PC-9 (cell line): ENCODE measurements at regions not wholly inside any gene's neighbourhood (a gene's known extent, or its start where the extent isn't known, plus 50 kb on each side); places are given as distances from the start of the nearest gene placed in this dataset.

Source experiments
- EZH2 ChIP-seq: fragments of 200-600 bp; sonication (generic); IDR thresholded peaks from 2 replicates; pipeline ENCODE4 v1.8.0; 2017; ENCODE audit warnings: antibody characterized with exemption, low read depth
- TF ChIP-seq, protein P1 (sequence below): fragments of 200-600 bp; sonication (generic); conservative IDR thresholded peaks from 2 replicates; pipeline ENCODE4 v1.6.1; 2017; ENCODE audit warnings: mixed run types, antibody characterized with exemption, mild to moderate bottlenecking, moderate library complexity

DNA sequence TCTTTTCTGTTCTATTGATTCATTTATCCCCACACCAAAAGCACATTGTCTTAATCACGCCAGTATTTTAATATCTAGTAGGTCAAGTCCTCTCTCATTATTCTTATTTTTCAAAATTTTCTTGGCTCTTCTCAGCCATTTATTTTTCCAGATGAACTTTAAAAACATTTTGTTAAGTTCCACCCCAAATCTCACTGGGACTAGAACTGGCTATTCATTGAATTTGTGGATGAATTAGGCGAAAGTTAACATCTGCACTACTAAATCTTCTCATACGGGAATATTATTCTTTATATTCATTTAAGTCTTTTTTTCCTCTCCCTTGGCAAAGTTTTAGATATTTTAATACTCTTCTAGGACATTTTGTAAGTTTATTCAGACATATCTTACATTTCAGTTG lies 295.2 kb upstream of the MGMT start:
- TF ChIP-seq, protein P1, sequence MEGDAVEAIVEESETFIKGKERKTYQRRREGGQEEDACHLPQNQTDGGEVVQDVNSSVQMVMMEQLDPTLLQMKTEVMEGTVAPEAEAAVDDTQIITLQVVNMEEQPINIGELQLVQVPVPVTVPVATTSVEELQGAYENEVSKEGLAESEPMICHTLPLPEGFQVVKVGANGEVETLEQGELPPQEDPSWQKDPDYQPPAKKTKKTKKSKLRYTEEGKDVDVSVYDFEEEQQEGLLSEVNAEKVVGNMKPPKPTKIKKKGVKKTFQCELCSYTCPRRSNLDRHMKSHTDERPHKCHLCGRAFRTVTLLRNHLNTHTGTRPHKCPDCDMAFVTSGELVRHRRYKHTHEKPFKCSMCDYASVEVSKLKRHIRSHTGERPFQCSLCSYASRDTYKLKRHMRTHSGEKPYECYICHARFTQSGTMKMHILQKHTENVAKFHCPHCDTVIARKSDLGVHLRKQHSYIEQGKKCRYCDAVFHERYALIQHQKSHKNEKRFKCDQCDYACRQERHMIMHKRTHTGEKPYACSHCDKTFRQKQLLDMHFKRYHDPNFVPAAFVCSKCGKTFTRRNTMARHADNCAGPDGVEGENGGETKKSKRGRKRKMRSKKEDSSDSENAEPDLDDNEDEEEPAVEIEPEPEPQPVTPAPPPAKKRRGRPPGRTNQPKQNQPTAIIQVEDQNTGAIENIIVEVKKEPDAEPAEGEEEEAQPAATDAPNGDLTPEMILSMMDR = no peak
- TF ChIP-seq EZH2 = no peak
